ENCODE measurements at regions not wholly inside any gene's neighbourhood (a gene's known extent, or its start where the extent isn't known, plus 50 kb on each side); places are given as distances from the start of the nearest gene placed in this dataset.
"Not testable (repeated sequence)": the region's sequence is repeated elsewhere in the genome, so short reads cannot be mapped to it uniquely, and the experiment has no call there.

DNA sequence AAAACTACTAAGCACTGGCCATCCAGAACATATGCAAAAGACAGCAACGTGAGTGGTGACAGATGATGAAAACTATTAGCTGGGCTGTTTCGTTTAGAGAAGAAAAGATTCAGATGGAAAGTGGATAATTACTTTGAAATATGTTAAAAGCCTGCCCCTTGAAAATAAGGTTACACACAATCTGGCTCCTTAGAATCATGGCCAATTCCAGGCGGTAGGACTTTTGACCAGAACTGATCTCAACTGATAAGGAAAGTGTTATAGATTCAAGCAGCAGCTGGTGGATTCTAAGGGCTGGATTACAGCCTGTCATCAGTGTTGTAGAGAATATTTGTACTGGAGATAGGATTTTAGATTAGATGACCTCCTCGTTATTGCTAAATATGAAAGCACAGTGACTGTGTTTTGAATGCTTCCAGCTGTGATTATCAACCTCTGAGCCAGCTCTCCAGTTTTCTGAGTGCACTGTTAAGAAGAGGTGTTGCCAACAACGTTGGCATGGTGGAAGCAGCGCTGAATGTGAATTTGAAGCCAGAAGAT is 75.1 kb downstream of the KBTBD2 start:
- H3K27ac Mint-ChIP-seq; H3K9me3 Mint-ChIP-seq; H3K4me1 Mint-ChIP-seq (ENCODE audit: unreplicated experiment); H3K27me3 Mint-ChIP-seq; H3K36me3 Mint-ChIP-seq; H3K4me3 Mint-ChIP-seq; DNase-seq (ENCODE audit: extremely low spot score, unreplicated experiment): not testable (repeated sequence)

DNA sequence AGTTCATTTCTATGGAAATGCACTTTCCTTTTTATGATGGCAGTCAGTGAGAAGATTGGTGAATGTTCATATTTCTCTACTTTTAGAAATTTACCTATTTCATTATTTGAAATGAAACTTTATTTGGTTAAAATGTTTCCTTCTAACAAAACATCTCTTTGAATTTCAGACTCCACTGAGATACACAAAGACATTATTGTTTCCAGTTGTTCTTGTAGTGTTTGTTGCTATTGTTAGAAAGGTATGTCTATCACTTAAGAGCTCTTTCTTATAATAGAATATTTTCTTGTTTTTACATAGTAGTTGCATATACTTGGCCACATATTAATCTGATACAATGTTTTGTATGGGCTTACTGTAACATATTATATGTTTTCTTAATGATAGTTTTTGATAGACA is 76.8 kb downstream of the KBTBD2 start:
- not testable (repeated sequence) for H3K36me3 Mint-ChIP-seq; H3K27me3 Mint-ChIP-seq; H3K9me3 Mint-ChIP-seq; H3K27ac Mint-ChIP-seq; H3K4me3 Mint-ChIP-seq; DNase-seq (ENCODE audit: extremely low spot score, unreplicated experiment); H3K4me1 Mint-ChIP-seq (ENCODE audit: unreplicated experiment)

DNA sequence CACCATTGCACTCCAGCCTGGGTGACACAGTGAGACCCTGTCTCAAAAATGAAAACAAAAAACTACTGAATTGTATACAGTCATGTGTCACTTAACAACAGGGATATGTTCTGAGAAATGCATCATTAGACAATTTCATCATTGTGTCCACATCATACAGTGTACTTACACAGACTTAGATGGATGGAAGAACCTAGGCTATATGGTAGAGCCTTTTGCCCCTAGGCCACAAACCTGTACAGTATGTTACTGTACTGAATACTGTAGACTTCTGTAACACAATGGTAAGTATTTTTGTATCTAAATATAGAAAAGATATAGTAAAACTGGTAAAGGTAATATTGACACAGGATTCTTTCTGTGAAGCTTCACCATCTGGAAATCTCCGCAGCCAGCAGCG is 81.7 kb downstream of the KBTBD2 start:
- H3K4me3 Mint-ChIP-seq: no peak overlapping the region
- H3K36me3 Mint-ChIP-seq: no peaks in the 10 kb centered on the region
- TF ChIP-seq, protein P1, sequence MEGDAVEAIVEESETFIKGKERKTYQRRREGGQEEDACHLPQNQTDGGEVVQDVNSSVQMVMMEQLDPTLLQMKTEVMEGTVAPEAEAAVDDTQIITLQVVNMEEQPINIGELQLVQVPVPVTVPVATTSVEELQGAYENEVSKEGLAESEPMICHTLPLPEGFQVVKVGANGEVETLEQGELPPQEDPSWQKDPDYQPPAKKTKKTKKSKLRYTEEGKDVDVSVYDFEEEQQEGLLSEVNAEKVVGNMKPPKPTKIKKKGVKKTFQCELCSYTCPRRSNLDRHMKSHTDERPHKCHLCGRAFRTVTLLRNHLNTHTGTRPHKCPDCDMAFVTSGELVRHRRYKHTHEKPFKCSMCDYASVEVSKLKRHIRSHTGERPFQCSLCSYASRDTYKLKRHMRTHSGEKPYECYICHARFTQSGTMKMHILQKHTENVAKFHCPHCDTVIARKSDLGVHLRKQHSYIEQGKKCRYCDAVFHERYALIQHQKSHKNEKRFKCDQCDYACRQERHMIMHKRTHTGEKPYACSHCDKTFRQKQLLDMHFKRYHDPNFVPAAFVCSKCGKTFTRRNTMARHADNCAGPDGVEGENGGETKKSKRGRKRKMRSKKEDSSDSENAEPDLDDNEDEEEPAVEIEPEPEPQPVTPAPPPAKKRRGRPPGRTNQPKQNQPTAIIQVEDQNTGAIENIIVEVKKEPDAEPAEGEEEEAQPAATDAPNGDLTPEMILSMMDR (conservative IDR thresholded peaks at IDR 0.05): no peak
- H3K27ac Mint-ChIP-seq: no peak overlapping the region
- H3K4me1 Mint-ChIP-seq (ENCODE audit: unreplicated experiment): no peaks in the 10 kb centered on the region
- no peaks in the 10 kb centered on the region for H3K9me3 Mint-ChIP-seq
- no peak for DNase-seq (ENCODE audit: extremely low spot score, unreplicated experiment)
- H3K27me3 Mint-ChIP-seq: no peaks in the 10 kb centered on the region

DNA sequence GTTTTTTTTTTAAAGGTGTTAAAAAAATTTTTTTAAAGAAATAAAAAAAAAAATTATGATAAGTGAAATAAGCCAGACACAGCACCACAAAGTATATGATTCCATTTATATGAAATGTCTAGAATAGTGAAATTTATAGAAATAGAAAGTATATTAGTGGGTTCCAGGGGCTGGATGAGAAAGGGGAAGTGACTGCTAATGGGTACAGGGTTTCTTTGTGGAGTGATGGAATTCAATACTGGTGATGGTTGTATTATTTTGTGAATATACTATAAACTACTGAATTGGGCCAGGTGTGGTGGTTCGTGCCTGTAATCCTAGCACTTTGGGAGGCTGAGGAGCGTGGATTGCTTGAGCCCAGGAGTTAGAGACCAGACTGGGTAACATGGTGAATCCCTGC is 82.2 kb downstream of the KBTBD2 start:
- Mint-ChIP-seq H3K27me3 (no peaks in the 10 kb centered on the region), H3K27ac (no peak overlapping the region), H3K4me3 (no peak overlapping the region), H3K9me3 (no peaks in the 10 kb centered on the region), H3K4me1 (ENCODE audit: unreplicated experiment) (no peaks in the 10 kb centered on the region), H3K36me3 (no peaks in the 10 kb centered on the region)
- TF ChIP-seq, protein P1 (conservative IDR thresholded peaks at IDR 0.05): no peak
- DNase-seq (ENCODE audit: extremely low spot score, unreplicated experiment): no peak

DNA sequence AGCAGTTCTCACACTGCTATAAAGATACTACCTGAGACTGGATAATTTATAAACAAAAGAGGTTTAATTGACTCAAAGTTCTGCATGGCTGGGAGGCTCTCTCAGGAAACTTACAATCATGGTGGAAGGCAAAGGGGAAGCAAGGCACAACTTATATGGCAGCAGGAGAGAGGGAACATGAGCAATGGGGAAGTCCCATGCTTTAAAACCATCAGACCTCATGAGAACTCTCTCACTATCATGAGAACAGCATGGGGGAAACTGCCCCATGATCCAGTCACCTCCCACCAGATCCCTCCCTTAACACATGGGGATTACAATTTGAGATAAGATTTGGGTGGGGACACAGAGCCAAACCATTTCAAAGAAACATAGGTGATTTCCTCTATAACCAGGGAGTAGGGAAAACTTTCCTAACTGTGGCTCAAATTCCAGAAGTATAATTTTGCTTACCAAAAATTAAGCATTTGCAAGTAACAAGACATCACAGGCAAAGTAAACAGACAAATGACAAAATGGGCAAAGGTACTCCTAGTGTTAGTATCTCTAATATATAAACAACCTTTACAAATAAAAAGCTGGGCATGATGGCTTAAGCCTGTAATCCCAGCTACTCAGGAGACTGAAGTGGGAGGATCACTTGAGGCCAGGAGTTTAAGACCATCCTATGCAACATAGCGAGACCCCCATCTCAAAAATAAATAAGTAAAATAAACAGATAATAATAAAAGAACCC is 88.0 kb downstream of the KBTBD2 start:
- peaks cover 16% of the 10 kb centered on the region for H3K9me3 Mint-ChIP-seq
- no peaks in the 10 kb centered on the region for H3K27me3 Mint-ChIP-seq
- H3K27ac Mint-ChIP-seq: no peak overlapping the region
- no peak for DNase-seq (ENCODE audit: extremely low spot score, unreplicated experiment)
- H3K4me1 Mint-ChIP-seq (ENCODE audit: unreplicated experiment): no peaks in the 10 kb centered on the region
- H3K4me3 Mint-ChIP-seq: no peak overlapping the region
- TF ChIP-seq, protein P1 (conservative IDR thresholded peaks at IDR 0.05): no peak
- H3K36me3 Mint-ChIP-seq: peaks cover 5% of the 10 kb centered on the region

DNA sequence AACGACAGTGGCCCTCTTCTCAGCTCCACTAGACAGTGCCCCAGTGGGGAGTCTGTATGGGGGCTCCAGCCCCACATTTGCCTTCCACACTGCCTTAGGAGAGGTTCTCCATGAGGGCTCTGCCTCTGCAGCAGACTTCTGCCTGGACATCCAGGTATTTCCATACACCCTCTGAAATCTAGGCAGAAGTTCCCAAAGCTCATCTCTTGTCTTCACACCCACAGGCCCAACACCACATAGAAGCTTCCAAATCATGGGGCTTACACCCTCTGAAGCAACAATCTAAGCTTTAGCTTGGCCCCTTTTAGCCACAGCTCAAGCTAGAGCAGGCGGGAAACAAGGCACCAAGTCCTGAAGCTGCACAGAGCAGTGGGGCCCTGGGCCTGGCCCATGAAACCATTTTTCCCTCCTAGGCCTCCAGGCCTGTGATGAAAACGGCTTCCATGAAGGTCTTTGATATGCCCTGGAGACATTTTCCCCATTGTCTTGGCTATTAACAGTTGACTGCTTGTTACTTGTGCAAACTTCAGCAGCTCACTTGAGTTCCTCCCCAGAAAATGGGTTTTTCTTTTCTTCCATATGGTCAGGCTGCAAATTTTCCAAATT is 89.2 kb downstream of the KBTBD2 start:
- Mint-ChIP-seq H3K36me3 (peaks cover 5% of the 10 kb centered on the region), H3K27me3 (no peaks in the 10 kb centered on the region), H3K27ac (no peak overlapping the region), H3K4me1 (ENCODE audit: unreplicated experiment) (no peaks in the 10 kb centered on the region), H3K4me3 (no peak overlapping the region), H3K9me3 (peaks cover 16% of the 10 kb centered on the region)
- TF ChIP-seq, protein P1 (conservative IDR thresholded peaks at IDR 0.05): no peak
- DNase-seq (ENCODE audit: extremely low spot score, unreplicated experiment): no peak

DNA sequence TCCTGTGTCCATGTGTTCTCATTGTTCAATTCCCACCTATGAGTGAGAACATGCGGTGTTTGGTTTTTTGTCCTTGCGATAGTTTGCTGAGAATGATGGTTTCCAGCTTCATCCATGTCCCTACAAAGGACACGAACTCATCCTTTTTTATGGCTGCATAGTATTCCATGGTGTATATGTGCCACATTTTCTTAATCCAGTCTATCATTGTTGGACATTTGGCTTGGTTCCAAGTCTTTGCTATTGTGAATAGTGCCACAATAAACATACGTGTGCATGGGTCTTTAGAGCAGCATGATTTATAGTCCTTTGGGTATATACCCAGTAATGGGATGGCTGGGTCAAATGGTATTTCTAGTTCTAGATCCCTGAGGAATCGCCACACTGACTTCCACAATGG is 98.5 kb downstream of the KBTBD2 start:
- not testable (repeated sequence) for H3K4me3 Mint-ChIP-seq; DNase-seq (ENCODE audit: extremely low spot score, unreplicated experiment); H3K27me3 Mint-ChIP-seq; H3K9me3 Mint-ChIP-seq; H3K27ac Mint-ChIP-seq; H3K36me3 Mint-ChIP-seq; H3K4me1 Mint-ChIP-seq (ENCODE audit: unreplicated experiment)

DNA sequence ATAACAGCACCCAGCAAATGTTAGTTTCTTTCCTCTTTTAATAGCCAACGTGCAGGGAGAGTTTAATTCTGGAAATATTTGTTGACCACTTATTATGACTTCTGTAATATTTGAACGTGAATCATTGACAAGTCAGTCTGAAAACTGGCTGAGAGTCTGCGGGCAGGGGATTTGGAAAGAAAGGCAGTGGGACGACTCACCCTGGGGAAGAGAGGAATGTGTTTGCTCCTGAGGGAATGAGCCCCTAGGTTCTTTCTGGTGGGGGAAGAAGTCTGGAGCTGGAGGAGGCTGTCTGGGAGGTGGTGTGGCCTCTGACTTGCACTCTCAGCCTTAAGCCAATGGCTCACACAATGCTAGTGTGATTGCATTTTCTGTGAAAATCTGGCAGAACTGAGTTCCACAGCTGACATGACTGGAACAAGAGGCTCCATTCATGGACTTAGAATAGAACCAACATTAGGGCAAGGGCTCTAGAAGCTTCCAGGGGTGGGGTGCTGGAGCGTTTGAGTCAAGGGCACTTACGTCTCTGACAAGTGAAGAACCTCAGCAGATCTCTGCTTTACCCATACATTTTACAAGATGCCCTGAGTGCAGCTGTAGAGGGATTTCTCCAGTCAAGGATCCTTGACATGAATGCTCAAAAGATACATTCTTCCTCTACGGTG is 100.7 kb downstream of the KBTBD2 start:
- H3K4me1 Mint-ChIP-seq (ENCODE audit: unreplicated experiment); H3K27me3 Mint-ChIP-seq; H3K4me3 Mint-ChIP-seq; DNase-seq (ENCODE audit: extremely low spot score, unreplicated experiment); H3K9me3 Mint-ChIP-seq; H3K36me3 Mint-ChIP-seq; H3K27ac Mint-ChIP-seq: not testable (repeated sequence)

DNA sequence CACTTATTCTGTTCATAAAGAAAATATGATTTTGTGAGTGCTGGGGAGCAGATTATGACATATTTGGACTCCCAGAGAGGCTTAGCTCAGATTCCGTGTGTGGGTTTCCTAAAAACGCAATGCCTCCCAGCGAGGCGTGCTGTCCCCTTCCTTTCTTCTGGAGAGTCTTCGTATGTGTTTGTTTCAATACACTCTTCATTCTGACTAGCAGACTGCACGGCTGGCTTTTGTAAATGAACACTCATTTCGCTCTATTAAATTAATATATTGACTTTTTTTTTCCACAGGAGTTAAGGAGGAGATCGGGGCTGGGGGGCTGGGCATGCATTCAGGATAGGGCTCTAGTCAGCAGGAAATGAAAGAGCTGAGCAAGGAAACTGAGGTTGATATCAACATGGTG is 102.3 kb downstream of the KBTBD2 start:
- H3K4me3 Mint-ChIP-seq; H3K36me3 Mint-ChIP-seq; H3K4me1 Mint-ChIP-seq (ENCODE audit: unreplicated experiment); H3K27me3 Mint-ChIP-seq; H3K27ac Mint-ChIP-seq; H3K9me3 Mint-ChIP-seq; DNase-seq (ENCODE audit: extremely low spot score, unreplicated experiment): not testable (repeated sequence)

DNA sequence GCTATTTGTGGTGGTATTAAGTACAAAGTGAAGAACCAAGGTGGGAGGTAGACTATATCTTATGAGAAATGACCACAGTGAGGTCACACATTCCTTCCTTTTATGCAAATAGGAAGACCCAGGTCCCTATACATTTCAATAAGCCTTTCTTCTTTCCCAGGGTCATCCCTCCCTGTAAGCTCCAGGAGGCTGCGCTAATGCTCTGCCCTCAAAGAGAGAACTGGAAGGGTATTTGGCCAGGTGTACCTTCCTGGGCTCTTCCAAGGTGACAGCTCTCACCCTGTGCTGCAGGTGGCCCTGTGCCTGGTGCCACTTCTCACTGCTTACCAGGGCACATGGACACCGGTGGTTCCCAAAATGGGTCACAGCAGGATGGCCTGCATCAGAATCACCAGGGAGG is 103.4 kb downstream of the KBTBD2 start:
- H3K36me3 Mint-ChIP-seq; DNase-seq (ENCODE audit: extremely low spot score, unreplicated experiment); H3K9me3 Mint-ChIP-seq; H3K4me3 Mint-ChIP-seq; H3K27me3 Mint-ChIP-seq; H3K27ac Mint-ChIP-seq; H3K4me1 Mint-ChIP-seq (ENCODE audit: unreplicated experiment): not testable (repeated sequence)

Data from type B pancreatic cell (in vitro differentiated cells).